DOHH2 (cell line): ENCODE measurements at regions not wholly inside any gene's neighbourhood (a gene's known extent, or its start where the extent isn't known, plus 50 kb on each side); places are given as distances from the start of the nearest gene placed in this dataset.
"Not testable (repeated sequence)": the region's sequence is repeated elsewhere in the genome, so short reads cannot be mapped to it uniquely, and the experiment has no call there.

Experiments used
- H3F3A ChIP-seq: fragments of 200-600 bp; sonication (generic), shearing (Covaris generic); 2 replicates; pipeline ENCODE4 v1.6.0; 2016; ENCODE audit warnings: antibody characterized with exemption, mild to moderate bottlenecking; ENCODE audit not compliant: control insufficient read depth, insufficient read depth
- H3K27ac ChIP-seq: fragments of 200-600 bp; sonication (generic); 2 replicates; pipeline ENCODE4 v1.5.1; 2014; ENCODE audit warnings: low read depth, mild to moderate bottlenecking, low read length, moderate library complexity
- H3K27me3 ChIP-seq: fragments of 200-600 bp; sonication (generic); 2 replicates; pipeline ENCODE4 v1.6.1; 2014; ENCODE audit warnings: mild to moderate bottlenecking, low read length, mixed read lengths; ENCODE audit not compliant: control insufficient read depth
- H3K36me3 ChIP-seq: fragments of 200-600 bp; sonication (generic); 2 replicates; pipeline ENCODE4 v1.6.1; 2014; ENCODE audit warnings: mild to moderate bottlenecking, low read length, moderate library complexity, mixed read lengths; ENCODE audit not compliant: control insufficient read depth
- H3K4me1 ChIP-seq: fragments of 200-600 bp; sonication (generic); 2 replicates; pipeline ENCODE4 v1.6.1; 2014; ENCODE audit warnings: mild to moderate bottlenecking, low read length, mixed read lengths; ENCODE audit not compliant: control insufficient read depth
- H3K4me2 ChIP-seq: fragments of 200-600 bp; sonication (generic); 2 replicates; pipeline ENCODE4 v1.6.0; 2014; ENCODE audit warnings: mild to moderate bottlenecking, low read length, moderate library complexity
- H3K4me3 ChIP-seq: fragments of 200-600 bp; sonication (generic); 2 replicates; pipeline ENCODE4 v1.5.1; 2014; ENCODE audit warnings: mild to moderate bottlenecking, low read length, mixed read lengths
- H3K79me2 ChIP-seq: fragments of 200-600 bp; sonication (generic); 2 replicates; pipeline ENCODE4 v1.6.1; 2014; ENCODE audit warnings: mild to moderate bottlenecking, low read length, mixed read lengths; ENCODE audit not compliant: control insufficient read depth
- H3K9me2 ChIP-seq: fragments of 200-600 bp; sonication (generic); replicated peaks from 2 replicates; pipeline ENCODE4 v1.6.1; 2014; ENCODE audit warnings: mild to moderate bottlenecking, low read length, mixed read lengths; ENCODE audit not compliant: control insufficient read depth
- H3K9me3 ChIP-seq: fragments of 200-600 bp; sonication (generic); 2 replicates; pipeline ENCODE4 v1.6.1; 2014; ENCODE audit warnings: antibody characterized with exemption, low read length, mixed read lengths; ENCODE audit not compliant: control insufficient read depth, insufficient read depth
- H4K20me1 ChIP-seq: fragments of 200-600 bp; sonication (generic); 2 replicates; pipeline ENCODE4 v1.6.0; 2014; ENCODE audit warnings: low read depth, mild to moderate bottlenecking, antibody characterized with exemption, low read length, moderate library complexity; ENCODE audit not compliant: control insufficient read depth, insufficient read depth
- EZH2phosphoT487 ChIP-seq: fragments of 200-600 bp; sonication (generic); IDR thresholded peaks from 2 replicates; pipeline ENCODE4 v1.6.1; 2017; ENCODE audit warnings: borderline replicate concordance, mild to moderate bottlenecking, antibody characterized with exemption, low read length, moderate library complexity, mixed read lengths
- TF ChIP-seq, protein P1 (sequence below): fragments of 200-600 bp; sonication (generic); IDR thresholded peaks from one replicate; pipeline ENCODE4 v1.5.1; 2014; ENCODE audit warnings: antibody characterized with exemption, mild to moderate bottlenecking, low read depth, low read length; ENCODE audit not compliant: poor library complexity, severe bottlenecking

DNA sequence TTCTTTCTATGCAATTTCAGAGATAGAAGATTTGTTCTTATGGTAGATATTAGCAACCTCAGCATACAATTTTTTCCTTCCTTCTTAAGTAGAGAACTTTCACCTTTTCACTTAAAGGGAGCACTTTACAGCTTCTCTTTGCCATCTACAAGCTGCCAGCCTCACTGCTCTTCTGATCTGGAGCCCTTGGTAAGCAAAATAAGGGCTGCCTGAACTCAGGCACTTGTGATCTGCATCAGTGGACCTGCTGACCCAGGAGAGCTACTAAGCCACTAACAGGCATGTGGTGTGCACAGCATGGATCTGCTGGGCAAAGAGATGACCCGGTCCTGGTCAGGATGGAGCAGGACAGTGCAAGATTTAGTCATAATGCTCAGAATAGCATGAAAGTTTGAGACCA lies 80.8 kb upstream of the SNTG2 start:
- Histone ChIP-seq H3K27me3 (no peaks in the 10 kb centered on the region), H4K20me1 (no peaks in the 10 kb centered on the region), H3K4me1 (no peaks in the 10 kb centered on the region), H3K9me2 (no peaks in the 10 kb centered on the region), H3K4me2 (no peak overlapping the region), H3K4me3 (no peak overlapping the region), H3K9me3 (no peaks in the 10 kb centered on the region), H3K27ac (no peak overlapping the region), H3K36me3 (no peaks in the 10 kb centered on the region), H3K79me2 (no peaks in the 10 kb centered on the region), H3F3A (no peaks in the 10 kb centered on the region)
- no peak for TF ChIP-seq EZH2phosphoT487
- TF ChIP-seq, protein P1, sequence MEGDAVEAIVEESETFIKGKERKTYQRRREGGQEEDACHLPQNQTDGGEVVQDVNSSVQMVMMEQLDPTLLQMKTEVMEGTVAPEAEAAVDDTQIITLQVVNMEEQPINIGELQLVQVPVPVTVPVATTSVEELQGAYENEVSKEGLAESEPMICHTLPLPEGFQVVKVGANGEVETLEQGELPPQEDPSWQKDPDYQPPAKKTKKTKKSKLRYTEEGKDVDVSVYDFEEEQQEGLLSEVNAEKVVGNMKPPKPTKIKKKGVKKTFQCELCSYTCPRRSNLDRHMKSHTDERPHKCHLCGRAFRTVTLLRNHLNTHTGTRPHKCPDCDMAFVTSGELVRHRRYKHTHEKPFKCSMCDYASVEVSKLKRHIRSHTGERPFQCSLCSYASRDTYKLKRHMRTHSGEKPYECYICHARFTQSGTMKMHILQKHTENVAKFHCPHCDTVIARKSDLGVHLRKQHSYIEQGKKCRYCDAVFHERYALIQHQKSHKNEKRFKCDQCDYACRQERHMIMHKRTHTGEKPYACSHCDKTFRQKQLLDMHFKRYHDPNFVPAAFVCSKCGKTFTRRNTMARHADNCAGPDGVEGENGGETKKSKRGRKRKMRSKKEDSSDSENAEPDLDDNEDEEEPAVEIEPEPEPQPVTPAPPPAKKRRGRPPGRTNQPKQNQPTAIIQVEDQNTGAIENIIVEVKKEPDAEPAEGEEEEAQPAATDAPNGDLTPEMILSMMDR, result no peak

DNA sequence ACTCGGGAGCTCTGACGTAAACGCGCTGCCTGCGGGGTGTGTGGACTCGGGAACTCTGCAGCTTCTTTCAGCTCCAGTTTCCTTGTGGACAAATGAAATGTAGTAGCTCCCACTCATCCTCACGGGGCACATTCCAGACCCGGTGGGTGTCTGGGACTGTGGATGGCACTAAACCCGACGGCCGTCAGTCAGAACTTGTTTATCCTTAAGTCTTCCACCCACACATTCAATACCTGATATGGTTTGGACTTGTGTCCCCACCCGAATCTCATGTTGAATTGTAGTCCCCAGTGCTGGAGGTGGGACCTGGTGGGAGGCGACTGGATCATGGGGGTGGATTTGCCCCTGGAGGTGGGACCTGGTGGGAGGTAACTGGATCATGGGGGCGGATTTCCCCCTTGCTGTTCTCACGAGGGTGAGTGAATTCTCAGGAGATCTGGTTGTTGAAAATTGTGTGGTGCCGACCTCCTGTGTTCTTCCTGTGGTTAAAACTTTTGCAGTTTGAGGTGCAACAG lies 81.2 kb upstream of the SNTG2 start:
- Histone ChIP-seq H3K4me1 (no peaks in the 10 kb centered on the region), H3K36me3 (no peaks in the 10 kb centered on the region), H3K4me2 (no peak overlapping the region), H3F3A (no peaks in the 10 kb centered on the region), H3K79me2 (no peaks in the 10 kb centered on the region), H3K27ac (no peak overlapping the region), H3K4me3 (no peak overlapping the region), H4K20me1 (no peaks in the 10 kb centered on the region), H3K27me3 (no peaks in the 10 kb centered on the region), H3K9me2 (no peaks in the 10 kb centered on the region), H3K9me3 (no peaks in the 10 kb centered on the region)
- TF ChIP-seq, protein P1, result no peak
- TF ChIP-seq EZH2phosphoT487, result no peak

DNA sequence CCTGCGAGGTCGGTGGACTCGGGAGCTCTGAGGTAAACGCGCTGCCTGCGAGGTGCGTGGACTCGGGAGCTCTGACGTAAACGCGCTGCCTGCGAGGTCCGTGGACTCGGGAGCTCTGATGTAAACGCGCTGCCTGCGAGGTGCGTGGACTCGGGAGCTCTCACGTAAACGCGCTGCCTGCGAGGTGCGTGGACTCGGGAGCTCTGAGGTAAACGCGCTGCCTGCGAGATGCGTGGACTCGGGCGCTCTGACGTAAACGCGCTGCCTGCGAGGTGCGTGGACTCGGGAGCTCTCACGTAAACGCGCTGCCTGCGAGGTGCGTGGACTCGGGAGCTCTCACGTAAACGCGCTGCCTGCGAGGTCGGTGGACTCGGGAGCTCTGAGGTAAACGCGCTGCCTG lies 81.8 kb upstream of the SNTG2 start:
- H3K36me3 ChIP-seq, H3K9me2 ChIP-seq, H3F3A ChIP-seq, H3K4me1 ChIP-seq, H3K27ac ChIP-seq, H3K27me3 ChIP-seq, H4K20me1 ChIP-seq, H3K4me3 ChIP-seq, H3K4me2 ChIP-seq, H3K9me3 ChIP-seq, H3K79me2 ChIP-seq: not testable (repeated sequence)

DNA sequence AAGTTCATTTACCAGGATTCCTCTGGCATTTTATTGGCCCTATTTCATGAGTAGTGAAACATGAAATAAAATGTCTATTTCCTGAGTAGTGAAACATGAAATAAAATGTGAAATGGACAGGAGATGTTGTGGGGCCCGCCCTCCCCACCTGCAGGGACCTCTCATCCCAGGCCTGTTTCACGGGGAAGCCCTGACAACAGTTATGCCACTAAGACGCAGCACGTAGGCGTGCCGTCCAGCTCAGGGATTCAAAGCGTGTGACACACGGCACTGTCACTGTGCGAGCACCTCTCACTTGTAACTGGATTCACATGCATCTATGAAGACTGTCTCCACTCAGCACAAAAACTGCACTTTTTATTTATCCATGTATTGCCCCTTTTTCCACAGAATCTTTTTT lies 83.4 kb upstream of the SNTG2 start:
- Histone ChIP-seq H3K27me3 (no peaks in the 10 kb centered on the region), H3K9me2 (no peaks in the 10 kb centered on the region), H3F3A (no peaks in the 10 kb centered on the region), H4K20me1 (no peaks in the 10 kb centered on the region), H3K4me2 (no peak overlapping the region), H3K4me1 (no peaks in the 10 kb centered on the region), H3K27ac (no peak overlapping the region), H3K36me3 (no peaks in the 10 kb centered on the region), H3K4me3 (no peak overlapping the region), H3K79me2 (no peaks in the 10 kb centered on the region), H3K9me3 (no peaks in the 10 kb centered on the region)
- TF ChIP-seq EZH2phosphoT487, result no peak
- TF ChIP-seq, protein P1, result no peak
